ENCODE measurements at regions not wholly inside any gene's neighbourhood (a gene's known extent, or its start where the extent isn't known, plus 50 kb on each side); places are given as distances from the start of the nearest gene placed in this dataset.

- no peak overlapping the region for H3K4me3 Mint-ChIP-seq
- H3K27me3 Mint-ChIP-seq (ENCODE audit: low read depth in 2 of 2), result no peaks in the 10 kb centered on the region
- no peak overlapping the region for H3K4me3 ChIP-seq (ENCODE audit: low read length)
- H3K36me3 ChIP-seq (ENCODE audit: control insufficient read depth, insufficient read depth, low read length), result no peaks in the 10 kb centered on the region
- H3K9me3 Mint-ChIP-seq, result peaks cover 9 to 22% of the 10 kb centered on the region in 2 donors
- WGBS (ENCODE audit: insufficient coverage), result 95% methylated on average over 1 of the region's 1 CpG
- H3K36me3 Mint-ChIP-seq, result no peaks in the 10 kb centered on the region
- no peak for TF ChIP-seq CTCF (IDR thresholded peaks at IDR 0.05)
- intact Hi-C loops (cut with micrococcal nuclease), result no loop called here
- DNase-seq (no peak), ATAC-seq (no peak)
- no peak overlapping the region for H3K27ac ChIP-seq (ENCODE audit: low read length)
- H3K27me3 ChIP-seq (ENCODE audit: control insufficient read depth, insufficient read depth, low read length), result no peaks in the 10 kb centered on the region
- H3K9me3 ChIP-seq (ENCODE audit: control insufficient read depth, insufficient read depth, low read length), result peaks cover 14% of the 10 kb centered on the region
- H3K4me1 ChIP-seq (ENCODE audit: control insufficient read depth, insufficient read depth, low read length), result no peaks in the 10 kb centered on the region
- no peaks in the 10 kb centered on the region for H3K4me1 Mint-ChIP-seq
- H3K27ac Mint-ChIP-seq, result no peak overlapping the region
These were observed 128.7 kb downstream of the ANKRD50 start for GRCh38 chr4:124583797-124584196.

DNA sequence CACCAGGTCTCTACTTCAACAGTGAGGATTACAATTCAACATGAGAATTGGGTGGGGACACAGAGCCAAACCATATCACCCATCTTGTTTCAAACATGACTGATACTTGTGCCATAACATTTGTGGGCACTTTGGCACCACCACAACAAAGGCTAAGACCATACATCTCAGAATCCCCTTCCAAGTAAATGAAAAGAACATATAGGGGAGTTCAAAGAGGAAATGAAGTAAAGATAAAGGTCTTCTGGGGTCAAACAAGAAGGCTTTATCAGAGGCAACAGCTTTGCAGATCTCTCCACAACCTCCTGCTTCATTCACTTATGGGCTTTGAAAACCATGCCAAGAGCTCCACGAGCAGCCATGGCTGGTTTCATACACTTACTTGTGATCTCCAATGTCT, 122.7 kb downstream of the ANKRD50 start:
- H3K27ac ChIP-seq (ENCODE audit: low read length), result no peak overlapping the region
- DNase-seq, result no peak
- no peak overlapping the region for H3K27ac Mint-ChIP-seq
- ATAC-seq, result no peak
- TF ChIP-seq CTCF (IDR thresholded peaks at IDR 0.05), result no peak
- no peak overlapping the region for H3K4me3 Mint-ChIP-seq
- no peaks in the 10 kb centered on the region for H3K9me3 ChIP-seq (ENCODE audit: control insufficient read depth, insufficient read depth, low read length)
- no peaks in the 10 kb centered on the region for H3K36me3 Mint-ChIP-seq
- 28% methylated on average over 1 of the region's 1 CpG for WGBS (ENCODE audit: insufficient coverage)
- no peaks in the 10 kb centered on the region for H3K27me3 Mint-ChIP-seq (ENCODE audit: low read depth in 2 of 2)
- no peaks in the 10 kb centered on the region for H3K4me1 ChIP-seq (ENCODE audit: control insufficient read depth, insufficient read depth, low read length)
- H3K36me3 ChIP-seq (ENCODE audit: control insufficient read depth, insufficient read depth, low read length), result no peaks in the 10 kb centered on the region
- no peaks in the 10 kb centered on the region for H3K4me1 Mint-ChIP-seq
- no peak overlapping the region for H3K4me3 ChIP-seq (ENCODE audit: low read length)
- H3K27me3 ChIP-seq (ENCODE audit: control insufficient read depth, insufficient read depth, low read length), result no peaks in the 10 kb centered on the region
- intact Hi-C loops (cut with micrococcal nuclease), result no loop called here
- peaks cover 11 to 13% of the 10 kb centered on the region in 2 donors for H3K9me3 Mint-ChIP-seq

DNA sequence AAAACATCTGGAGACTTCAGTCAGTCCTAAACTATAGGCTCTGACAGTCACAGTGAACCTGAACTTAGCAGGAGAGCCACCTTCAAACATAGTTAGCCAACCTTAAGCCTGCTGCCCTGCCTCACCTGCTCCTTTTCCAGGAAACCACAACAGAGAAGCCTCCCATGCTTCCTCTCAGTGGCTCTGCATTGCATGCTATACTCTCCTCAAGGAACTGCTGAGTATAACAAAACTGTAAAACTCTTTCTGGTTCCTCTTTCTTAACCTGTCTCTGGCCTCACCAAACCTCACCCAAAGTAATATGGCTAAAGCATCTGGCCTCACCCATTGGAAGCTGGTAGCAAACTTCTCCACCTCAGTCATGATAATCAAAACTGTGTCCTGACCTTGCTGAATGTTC, 122.1 kb downstream of the ANKRD50 start:
- ATAC-seq (no peak), DNase-seq (no peak)
- TF ChIP-seq CTCF (IDR thresholded peaks at IDR 0.05), result no peak
- H3K27me3 Mint-ChIP-seq (ENCODE audit: low read depth in 2 of 2), result no peaks in the 10 kb centered on the region
- intact Hi-C loops (cut with micrococcal nuclease), result no loop called here
- no peak overlapping the region for H3K4me3 ChIP-seq (ENCODE audit: low read length)
- H3K4me1 Mint-ChIP-seq, result no peaks in the 10 kb centered on the region
- no peaks in the 10 kb centered on the region for H3K36me3 Mint-ChIP-seq
- H3K27ac ChIP-seq (ENCODE audit: low read length), result no peak overlapping the region
- no peaks in the 10 kb centered on the region for H3K4me1 ChIP-seq (ENCODE audit: control insufficient read depth, insufficient read depth, low read length)
- H3K9me3 Mint-ChIP-seq, result peaks cover 8 to 10% of the 10 kb centered on the region in 2 donors
- no peak overlapping the region for H3K4me3 Mint-ChIP-seq
- no peaks in the 10 kb centered on the region for H3K36me3 ChIP-seq (ENCODE audit: control insufficient read depth, insufficient read depth, low read length)
- H3K9me3 ChIP-seq (ENCODE audit: control insufficient read depth, insufficient read depth, low read length), result no peaks in the 10 kb centered on the region
- H3K27ac Mint-ChIP-seq, result no peak overlapping the region
- H3K27me3 ChIP-seq (ENCODE audit: control insufficient read depth, insufficient read depth, low read length), result no peaks in the 10 kb centered on the region

DNA sequence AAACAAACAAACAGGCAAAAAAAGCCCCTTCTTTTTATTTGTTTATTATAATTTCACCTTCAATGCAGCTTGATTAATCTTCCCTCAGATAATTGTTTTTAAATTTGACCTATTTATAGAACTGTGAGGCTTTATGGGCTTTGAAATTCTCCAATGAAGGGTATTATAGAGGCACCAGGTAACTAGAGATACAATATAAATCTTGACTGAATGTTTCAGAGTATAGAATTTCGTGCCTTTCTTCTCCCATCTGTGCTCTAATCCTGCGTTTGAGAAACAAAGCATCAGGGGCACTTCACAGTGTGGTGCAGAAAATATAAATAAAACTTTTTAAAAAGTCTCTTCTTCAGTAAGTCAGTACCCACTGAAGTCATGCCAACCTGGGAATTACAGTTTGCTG, 120.9 kb downstream of the ANKRD50 start:
- H3K36me3 Mint-ChIP-seq, result no peaks in the 10 kb centered on the region
- no peaks in the 10 kb centered on the region for H3K27me3 Mint-ChIP-seq (ENCODE audit: low read depth in 2 of 2)
- H3K4me1 Mint-ChIP-seq, result no peaks in the 10 kb centered on the region
- H3K27ac ChIP-seq (ENCODE audit: low read length), result no peak overlapping the region
- H3K27me3 ChIP-seq (ENCODE audit: control insufficient read depth, insufficient read depth, low read length), result no peaks in the 10 kb centered on the region
- no peaks in the 10 kb centered on the region for H3K9me3 ChIP-seq (ENCODE audit: control insufficient read depth, insufficient read depth, low read length)
- H3K9me3 Mint-ChIP-seq, result peaks cover 6 to 8% of the 10 kb centered on the region in 2 donors
- no peaks in the 10 kb centered on the region for H3K36me3 ChIP-seq (ENCODE audit: control insufficient read depth, insufficient read depth, low read length)
- DNase-seq (no peak), ATAC-seq (no peak)
- H3K4me3 Mint-ChIP-seq, result no peak overlapping the region
- 92% methylated on average over 2 of the region's 2 CpGs for WGBS (ENCODE audit: insufficient coverage)
- no peak overlapping the region for H3K27ac Mint-ChIP-seq
- no peaks in the 10 kb centered on the region for H3K4me1 ChIP-seq (ENCODE audit: control insufficient read depth, insufficient read depth, low read length)
- intact Hi-C loops (cut with micrococcal nuclease), result no loop called here
- TF ChIP-seq CTCF (IDR thresholded peaks at IDR 0.05), result no peak
- no peak overlapping the region for H3K4me3 ChIP-seq (ENCODE audit: low read length)
